T-helper 2 cell treated with Interferon-gamma antibody and Interleukin-4, amounts not matched to agents 100 ng/mL and 5 ng/mL, for 36 hours (primary cell): ENCODE measurements at regions not wholly inside any gene's neighbourhood (a gene's known extent, or its start where the extent isn't known, plus 50 kb on each side); places are given as distances from the start of the nearest gene placed in this dataset.

Experiments used
- intact Hi-C: fragments of 100-400 bp; cut with micrococcal nuclease; formaldehyde crosslinking; loops from one replicate; pipeline ENCODE4 v1.15.1; 2023

DNA sequence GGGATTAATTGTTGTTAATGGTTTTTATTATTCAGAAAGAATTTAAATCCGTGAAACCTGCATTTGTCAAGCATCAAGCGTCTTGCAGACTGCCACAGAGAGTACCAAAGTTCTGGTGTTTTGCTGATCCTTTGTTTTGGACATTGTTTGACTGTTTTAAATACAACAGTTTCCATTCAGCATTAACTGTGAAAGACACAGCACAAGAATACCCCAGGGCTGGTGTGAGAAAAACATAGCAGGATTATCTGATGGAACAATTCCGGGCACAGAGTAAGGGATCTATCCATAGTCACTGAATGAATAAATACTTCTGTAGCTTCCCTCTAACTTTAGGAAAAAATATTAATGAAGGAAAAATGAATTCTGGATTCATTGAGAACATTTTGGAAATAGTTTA lies 202.3 kb downstream of the LTN1 start:
- intact Hi-C loops: no loop called here

DNA sequence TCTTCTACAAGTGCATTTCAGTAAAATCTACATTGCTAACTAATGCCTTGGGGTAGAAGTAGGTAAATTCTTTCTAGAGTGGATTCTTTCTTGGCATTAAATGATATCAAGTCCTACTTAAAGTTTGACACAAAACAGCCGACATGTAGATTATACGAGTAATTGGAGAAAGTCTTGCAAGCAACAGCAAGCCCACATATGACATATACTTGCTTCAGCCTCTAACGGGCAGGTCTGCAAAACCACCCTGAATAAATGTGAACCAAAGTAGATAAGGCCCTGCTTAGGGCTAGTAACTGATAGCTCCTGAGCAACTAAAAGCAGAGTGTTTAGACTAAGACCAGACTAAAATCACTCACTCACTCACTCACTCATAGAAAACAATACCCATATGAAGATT lies 203.2 kb downstream of the LTN1 start:
- intact Hi-C loops: no loop called here

DNA sequence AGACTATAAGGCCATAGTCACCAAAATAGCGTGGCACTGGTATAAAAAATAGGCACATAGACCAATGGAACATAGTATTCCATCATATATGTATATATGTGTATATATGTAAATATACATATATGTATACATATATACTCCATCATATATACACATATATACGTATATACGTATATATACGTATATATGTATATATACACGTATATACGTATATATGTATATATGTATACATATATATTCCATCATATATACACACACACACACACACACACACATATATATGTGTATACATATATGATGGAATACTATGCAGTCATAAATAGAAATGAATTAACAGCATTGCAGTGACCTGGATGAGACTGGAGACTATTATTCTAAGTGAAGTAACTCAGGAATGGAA lies 204.6 kb downstream of the LTN1 start:
- intact Hi-C loops: no loop called here

DNA sequence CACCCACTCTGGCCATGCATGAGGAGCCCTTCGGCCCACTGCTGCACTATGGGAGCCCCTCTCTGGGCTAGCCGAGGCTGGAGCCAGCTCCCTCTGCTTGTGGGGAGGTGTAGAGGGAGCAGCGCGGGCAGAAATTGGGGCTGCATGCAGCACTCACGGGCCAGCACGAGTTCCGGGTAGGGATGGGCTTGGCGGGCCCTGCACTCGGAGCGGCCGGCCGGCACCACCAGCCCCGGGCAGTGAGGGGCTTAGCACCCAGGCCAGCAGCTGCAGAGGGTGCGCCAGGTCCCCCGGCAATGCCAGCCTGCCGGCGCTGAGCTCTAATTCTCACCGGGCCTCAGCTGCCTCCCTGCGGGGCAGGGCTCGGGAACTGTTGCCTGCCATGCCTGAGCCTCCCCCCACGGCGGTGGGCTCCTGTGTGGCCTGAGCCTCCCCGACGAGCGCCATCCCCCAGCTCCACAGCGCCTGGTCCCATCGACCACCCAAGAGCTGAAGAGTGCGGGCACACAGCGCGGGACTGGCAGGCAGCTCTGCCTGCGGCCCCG lies 209.0 kb downstream of the LTN1 start:
- intact Hi-C loops: no loop called here

DNA sequence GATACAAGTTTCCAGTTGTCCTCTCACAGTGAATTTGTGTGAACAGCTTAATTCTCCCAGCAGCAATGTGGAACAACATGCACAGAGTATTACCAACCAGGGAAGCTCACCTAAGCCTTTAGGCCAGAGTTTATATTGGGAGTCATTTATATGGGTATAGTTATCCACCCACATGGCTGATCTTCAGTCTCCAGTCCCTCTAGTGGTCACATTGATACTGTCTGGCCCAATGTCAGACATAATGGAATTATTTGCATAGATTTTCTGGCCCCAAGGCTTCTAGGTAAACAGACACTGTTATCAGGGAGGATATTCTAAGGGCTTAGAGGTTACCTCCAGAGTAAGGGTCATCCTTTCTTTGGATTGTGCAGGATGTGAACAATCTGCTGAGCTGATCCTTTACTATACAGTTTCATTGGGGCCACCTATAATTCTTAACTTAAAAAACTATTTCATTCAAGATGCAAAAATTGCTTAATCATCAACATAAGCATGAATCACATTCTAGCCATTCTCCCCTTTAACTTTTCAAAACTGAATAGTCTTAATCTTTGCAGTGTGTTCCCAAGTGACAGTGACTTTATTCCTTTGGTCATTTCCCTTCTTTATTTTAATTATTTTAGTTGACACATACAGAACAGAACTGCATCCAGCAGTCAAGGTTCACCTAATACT lies 210.9 kb downstream of the LTN1 start:
- intact Hi-C loops: no loop called here

DNA sequence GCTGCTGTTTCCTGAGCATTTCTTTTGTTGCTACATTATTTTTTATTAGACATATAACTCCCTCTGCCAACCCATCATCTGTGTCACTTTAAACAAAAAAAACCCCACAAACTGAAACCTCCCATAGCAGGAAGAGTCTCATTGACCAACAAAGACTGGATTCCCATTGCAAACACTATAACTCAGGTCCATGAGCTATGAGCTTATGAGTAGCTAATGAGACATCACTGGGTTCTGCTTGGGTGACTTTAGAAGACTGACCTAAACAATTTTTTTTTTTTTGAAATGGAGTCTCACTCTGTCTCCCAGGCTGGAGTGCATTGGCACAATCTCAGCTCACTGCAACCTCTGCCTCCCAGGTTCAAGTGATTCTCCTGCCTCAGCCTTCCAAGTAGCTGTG lies 212.8 kb downstream of the LTN1 start:
- intact Hi-C loops: no loop called here

DNA sequence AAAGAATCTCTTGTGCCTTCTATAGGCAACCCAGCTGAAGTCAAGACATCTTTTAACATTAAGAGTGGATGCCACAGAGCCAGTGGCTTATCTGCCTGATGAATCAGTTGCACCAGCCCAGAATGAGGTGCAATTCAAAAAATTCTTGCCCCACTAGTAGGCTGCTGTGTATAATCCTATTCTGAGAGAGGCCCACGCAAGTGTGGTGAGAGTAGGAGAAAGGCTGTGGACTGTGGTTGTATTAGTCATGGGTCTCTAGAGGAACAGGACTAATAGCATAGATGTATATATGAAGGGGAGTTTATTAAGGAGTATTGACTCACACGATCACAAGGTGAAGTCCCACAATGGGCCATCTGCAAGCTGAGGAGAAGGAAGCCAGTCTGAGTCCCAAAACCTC lies 216.4 kb downstream of the LTN1 start:
- intact Hi-C loops: no loop called here

DNA sequence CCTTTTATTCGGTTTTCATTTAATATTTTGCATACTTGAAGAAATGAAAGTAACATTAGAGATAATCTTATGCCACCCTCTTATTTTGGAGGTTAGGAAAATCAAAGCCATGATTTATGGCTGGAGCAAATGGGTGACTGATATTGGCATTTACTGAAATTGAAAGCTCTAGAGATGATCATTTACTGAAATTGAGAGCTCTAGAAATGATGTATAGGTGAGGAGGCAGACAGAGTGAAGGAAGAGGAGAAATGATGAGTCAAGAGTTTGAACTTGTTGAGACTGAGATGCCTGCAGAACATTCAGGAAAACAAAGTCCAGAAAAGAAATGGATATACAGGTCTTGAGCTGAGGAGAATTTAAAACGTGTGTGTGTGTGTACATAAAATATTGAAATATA lies 217.6 kb downstream of the LTN1 start:
- intact Hi-C loops: no loop called here

DNA sequence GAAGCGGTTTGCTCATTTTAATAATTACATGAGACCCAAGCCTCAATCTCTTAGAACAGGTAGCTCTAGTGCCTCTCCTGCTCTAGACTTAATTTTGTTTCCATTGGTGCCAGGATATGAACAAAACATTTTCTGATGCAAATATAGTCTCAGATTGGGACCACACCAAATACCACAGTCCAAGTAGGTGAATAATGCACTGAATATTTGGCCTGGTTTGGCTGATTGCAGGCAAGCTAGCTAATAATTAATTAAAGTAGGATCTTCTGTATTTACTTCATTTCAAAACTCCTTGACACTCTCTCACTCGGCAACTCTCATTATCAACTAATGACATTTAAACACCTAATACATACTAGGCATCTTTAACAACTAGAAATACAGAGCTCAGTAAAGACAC lies 219.6 kb downstream of the LTN1 start:
- intact Hi-C loops: no loop called here

DNA sequence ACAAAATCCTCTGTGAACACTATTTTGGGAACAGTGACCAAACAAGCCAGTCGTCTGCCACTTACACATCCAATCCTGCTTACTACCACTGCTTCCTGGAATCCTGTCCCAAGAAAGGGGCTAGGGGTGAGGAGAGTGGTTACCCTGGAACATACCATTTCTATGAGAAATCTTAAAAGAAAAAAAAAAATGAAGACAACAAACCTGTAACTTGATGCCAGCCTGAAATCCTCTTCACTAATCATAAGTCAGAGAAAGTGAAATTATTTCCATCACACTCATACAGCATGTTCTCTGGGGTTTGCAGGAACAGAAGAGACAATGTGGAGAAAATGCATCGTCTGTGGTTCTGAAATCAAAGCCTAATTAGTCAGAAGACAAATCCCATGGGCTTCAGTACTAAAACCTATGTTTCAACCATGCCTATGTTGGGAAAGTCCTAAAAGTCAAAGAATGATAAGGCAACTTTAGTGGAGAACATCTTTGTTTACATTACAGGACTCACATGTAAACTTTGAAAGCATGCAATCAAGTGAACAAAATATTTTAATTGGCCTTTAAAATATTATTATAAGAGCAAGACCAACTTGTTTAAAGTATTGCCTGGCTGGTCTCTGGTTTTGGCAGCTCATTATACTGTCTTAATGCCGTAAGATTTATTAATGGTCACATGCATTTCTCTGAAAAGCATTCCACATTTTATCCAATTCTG lies 220.7 kb downstream of the LTN1 start:
- intact Hi-C loops: no loop called here

DNA sequence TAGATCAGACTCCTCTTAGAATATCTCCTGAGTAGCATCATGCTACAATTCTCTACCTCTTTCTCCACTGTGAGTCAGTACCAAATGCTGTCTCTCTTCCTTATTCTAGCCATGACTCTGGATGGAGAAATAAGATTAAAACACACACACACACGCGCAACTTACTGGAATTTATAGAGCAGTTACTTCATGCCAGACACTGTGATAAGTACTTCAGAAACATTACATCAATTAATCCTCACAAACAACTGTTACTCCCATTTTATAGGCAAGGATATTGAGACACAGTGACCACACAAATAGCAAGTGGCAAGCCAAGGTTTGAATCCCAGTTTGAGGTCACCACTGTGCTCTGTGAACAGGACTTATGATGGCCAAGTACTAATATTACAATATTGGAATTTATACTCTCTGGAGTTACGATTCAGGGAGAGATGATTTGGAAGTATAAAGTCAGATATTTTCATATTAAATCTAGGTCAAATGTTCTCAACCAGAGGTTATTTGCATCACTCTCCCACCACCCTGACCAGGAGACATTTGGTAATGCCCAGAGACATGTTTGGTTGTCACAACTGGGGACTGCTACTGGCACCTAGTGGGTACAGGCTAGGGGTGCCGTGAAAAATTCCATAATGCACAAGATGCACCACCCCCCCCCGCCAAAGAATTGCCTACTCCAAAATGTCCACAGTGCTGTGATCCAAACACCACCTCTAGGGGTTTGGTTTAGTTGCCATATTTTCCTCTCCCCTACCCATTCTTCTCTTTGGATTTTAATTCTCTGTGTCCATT lies 221.6 kb downstream of the LTN1 start:
- intact Hi-C loops: no loop called here

DNA sequence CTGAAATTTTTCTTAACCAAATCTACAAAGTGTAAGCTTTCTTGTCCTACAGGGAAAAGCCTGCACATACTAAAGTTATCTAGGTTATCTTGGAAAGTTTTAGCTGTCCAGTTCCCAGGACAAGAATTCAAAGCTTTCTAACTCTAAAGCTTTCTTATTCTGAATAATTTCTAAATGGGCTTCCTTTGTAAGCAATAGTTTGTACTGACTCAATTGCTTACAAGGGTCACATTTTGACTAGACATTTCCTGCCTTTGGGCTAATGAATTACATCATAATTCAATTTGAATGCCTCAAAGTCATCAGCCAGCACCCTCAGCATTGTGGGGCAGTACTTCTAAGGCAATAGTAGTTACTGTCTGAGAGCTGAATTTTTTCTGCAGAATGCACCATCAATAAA lies 223.0 kb downstream of the LTN1 start:
- intact Hi-C loops: no loop called here

DNA sequence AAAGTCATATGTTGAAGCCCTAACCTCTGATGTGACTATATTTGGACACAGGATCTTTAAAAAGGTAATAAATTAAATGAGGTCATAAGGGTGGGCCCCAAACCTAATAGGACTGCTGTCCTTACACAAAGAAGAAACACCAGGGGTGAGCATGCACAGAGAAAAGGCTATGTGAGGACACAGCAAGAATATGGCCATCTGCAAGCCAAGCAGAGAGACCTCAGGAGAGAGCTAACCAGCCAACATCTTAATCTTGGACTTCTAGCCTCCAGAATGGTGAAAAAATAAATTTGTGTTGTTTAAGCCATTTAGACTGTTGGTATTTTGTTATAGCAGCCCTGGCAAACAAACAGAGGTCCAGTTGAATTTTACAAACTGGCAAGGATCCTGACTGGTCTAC lies 223.9 kb downstream of the LTN1 start:
- intact Hi-C loops: no loop called here

DNA sequence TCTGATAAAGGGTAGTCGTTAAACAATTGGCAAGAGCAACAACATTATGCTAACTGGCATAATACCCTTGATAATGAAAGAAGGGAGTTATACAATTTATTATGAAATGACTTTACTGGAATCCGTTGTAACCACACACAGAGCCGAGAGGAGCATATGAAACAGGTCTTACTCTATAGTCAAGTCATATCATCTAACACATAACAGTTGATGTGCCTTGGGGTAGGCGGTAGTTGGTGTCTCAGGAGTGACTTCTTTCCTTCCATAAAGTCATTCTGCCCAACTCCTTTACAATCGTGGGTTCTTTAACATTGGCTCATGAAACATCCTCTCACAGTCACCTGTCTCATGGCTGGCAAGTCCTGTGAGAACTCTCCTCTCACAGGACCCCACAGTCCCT lies 225.2 kb downstream of the LTN1 start:
- intact Hi-C loops: no loop called here

DNA sequence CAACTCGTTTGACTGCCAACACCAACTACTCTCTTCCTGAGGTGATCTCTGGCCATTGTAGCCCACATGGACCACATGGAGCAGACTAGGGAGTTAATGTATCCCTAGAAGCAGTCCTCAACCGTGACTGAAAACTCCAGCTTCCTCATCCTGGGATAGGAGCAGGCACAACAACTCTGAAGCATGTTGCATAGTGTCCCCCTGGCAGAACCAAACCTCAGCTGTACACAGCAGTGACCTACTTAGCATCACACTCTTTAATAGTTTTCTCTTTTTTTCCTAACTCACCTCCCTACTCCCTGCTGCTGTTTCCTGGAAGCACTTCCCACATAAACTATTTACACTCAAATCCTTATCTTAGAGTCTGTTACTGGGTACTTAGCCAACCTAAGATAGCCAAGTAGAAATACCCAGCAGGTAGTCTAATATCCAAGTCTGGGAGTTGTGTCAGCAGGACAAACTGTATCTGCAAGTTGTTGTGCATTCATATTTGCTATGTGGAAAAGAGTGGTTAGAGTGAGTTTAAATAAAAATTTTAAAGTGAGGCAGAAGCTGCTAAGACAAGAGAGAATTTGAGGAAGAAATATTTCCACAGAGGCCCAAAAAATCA lies 228.8 kb downstream of the LTN1 start:
- intact Hi-C loops: no loop called here

DNA sequence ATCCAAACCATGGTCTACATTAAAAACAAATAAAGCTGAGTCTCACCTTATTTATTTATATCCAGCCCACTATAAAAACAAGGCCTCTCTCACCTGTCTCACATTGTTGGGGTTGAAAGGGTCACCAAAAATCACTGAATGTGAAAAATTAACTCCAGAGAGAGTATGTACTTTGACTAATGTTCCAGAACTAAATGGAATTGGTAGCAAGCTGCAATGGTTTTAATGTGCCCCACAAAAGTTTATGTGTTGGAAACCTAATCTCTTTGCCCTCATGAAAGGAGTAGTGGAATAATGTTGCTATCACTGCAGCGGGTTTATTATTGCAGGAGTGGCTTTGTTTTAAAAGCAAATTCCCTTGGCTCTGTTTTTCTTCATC lies 230.3 kb downstream of the LTN1 start:
- intact Hi-C loops: no loop called here

DNA sequence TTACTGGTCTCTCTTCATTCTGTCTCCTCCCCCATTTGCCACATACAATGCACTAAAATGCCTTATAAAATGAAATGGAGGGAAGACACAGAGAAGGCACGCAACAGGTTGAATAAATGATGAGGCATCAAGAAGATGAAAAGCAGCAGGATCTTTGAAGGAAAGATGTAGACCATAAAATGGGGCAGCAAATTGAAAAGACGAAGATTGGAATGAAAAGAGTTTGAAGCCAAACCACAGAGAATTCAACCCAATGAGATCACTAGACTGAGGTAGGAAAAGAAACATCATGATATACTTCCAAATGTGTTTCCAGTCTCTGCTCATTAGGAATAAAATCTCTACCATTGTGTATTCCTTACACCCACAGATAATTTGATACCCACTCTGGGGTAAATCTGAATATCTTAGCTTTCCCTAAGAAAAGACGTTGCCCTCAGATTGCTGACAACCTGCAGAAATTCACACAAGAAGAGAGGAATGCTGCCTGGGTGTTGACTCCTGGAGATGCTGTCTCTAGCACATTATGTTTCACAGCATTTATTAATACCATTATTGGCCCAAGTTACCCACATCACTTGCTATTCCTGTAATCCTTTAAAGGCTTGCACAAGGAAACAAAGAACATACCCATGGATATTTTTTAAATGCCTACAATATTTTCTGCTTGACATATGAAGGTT lies 230.9 kb downstream of the LTN1 start:
- intact Hi-C loops: no loop called here

DNA sequence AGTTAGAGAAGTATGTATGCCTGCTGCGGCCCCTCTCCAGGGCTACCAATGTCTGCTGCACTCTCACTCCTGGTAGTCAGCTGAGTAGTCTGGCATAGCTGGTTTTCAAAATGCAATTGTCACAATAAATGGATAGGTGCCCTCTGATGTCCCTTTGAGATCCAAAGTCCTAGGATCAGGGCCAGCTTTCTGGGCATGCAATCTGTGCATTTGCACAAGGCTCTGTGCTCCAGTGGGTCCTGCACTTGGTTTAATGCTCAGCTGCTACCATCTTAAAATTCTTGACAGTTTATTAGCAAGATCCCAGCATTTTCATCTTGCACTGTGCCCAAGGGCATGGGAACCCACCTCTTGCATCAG lies 233.8 kb downstream of the LTN1 start:
- intact Hi-C loops: no loop called here

DNA sequence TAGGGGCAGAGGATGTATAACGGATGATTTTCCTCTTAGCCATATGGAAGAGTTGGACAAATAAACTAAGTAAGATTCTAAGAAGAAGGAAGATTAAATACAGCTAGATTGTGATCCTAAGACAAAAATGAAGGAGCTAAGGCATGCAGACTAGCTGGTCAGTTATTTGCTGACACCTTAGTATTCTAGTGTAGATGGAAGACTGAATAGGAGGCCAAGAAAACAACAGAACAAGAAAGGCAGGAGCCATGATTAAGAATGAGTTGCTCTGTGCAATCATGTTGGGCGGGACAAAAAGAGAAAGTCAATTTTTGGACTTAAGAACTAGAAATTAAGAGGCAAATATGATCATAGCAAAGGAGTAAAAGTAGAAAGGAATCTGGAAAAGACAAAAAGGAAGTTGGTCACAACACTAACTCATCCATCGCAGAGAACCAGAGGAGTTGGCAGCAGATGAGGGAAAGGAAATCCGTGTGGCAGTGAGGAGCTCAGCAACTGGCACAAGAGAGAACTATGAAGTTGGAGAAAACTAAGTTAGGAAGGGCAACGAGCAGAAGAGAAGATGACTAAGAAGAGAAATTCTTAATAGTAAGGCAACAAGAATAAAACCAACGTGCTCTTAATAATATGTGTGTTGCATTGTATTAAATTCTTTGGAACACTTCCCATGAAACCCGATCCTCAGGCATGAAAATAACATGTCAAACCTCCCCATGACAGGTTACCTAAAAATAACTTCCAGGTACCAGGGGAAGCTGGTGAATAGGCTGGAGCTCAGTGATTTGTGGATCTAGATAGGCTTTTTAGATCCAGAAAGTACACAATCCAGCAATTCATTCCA lies 234.4 kb downstream of the LTN1 start:
- intact Hi-C loops: no loop called here

DNA sequence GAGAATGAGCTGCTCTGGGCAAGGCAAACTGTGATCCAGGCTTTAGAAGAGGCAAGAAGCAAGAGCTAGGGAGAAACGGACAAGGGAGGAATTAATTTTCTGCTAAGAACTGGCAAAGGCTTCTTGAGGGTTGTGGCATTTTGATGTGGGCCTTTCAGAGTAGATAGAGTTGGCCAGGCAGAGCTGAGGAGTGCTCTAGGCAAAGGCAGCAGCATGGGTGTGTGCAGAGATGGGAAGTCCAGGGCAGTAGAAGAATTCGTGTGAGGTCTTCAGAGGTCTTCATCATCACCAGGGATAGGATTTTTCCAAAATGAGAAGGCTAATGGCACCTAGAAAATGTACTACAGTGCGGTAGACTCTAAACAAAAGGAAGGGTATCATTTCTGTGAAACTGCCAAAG lies 237.8 kb downstream of the LTN1 start:
- intact Hi-C loops: no loop called here
